Hepatocyte (in vitro differentiated cells): ENCODE measurements at regions not wholly inside any gene's neighbourhood (a gene's known extent, or its start where the extent isn't known, plus 50 kb on each side); places are given as distances from the start of the nearest gene placed in this dataset.

Experiments
- DNase-seq: peaks from one replicate; pipeline ENCODE4 v3.0.0-alpha.2; 2016; ENCODE audit warnings: low spot score
- H2AFZ ChIP-seq: fragments of 200-600 bp; sonication (generic); 2 replicates; pipeline ENCODE4 v1.6.0; 2016; ENCODE audit warnings: antibody characterized with exemption, mild to moderate bottlenecking
- H3K27ac ChIP-seq: fragments of 200-600 bp; sonication (generic); 2 replicates; pipeline ENCODE4 v1.5.1; 2016; ENCODE audit warnings: mild to moderate bottlenecking
- H3K27me3 ChIP-seq: fragments of 200-600 bp; sonication (generic); 2 replicates; pipeline ENCODE4 v1.6.1; 2016
- H3K36me3 ChIP-seq: fragments of 200-600 bp; sonication (generic); replicated peaks from 2 replicates; pipeline ENCODE4 v1.5.1; 2016; ENCODE audit warnings: low read depth; ENCODE audit not compliant: insufficient read depth
- H3K4me1 ChIP-seq: fragments of 200-600 bp; sonication (generic); 2 replicates; pipeline ENCODE4 v1.5.1; 2016; ENCODE audit warnings: mild to moderate bottlenecking, moderate library complexity; ENCODE audit not compliant: insufficient read depth
- H3K4me2 ChIP-seq: fragments of 200-600 bp; sonication (generic); 2 replicates; pipeline ENCODE4 v1.6.0; 2016
- H3K4me3 ChIP-seq: fragments of 200-600 bp; sonication (generic); 2 replicates; pipeline ENCODE4 v1.5.1; 2016; ENCODE audit warnings: mild to moderate bottlenecking
- H3K79me2 ChIP-seq: fragments of 200-600 bp; sonication (generic); 2 replicates; pipeline ENCODE4 v1.6.0; 2017; ENCODE audit warnings: mild to moderate bottlenecking
- H3K9me2 ChIP-seq: fragments of 200-600 bp; sonication (generic); replicated peaks from 2 replicates; pipeline ENCODE4 v1.6.0; 2017; ENCODE audit warnings: mild to moderate bottlenecking; ENCODE audit not compliant: insufficient read depth
- H3K9me3 ChIP-seq: fragments of 200-600 bp; sonication (generic); 2 replicates; pipeline ENCODE4 v1.5.1; 2016; ENCODE audit warnings: low read depth, mild to moderate bottlenecking
- H4K20me1 ChIP-seq: fragments of 200-600 bp; sonication (generic); 2 replicates; pipeline ENCODE4 v1.6.0; 2016; ENCODE audit warnings: mild to moderate bottlenecking; ENCODE audit not compliant: insufficient read depth, poor library complexity, severe bottlenecking
- CTCF ChIP-seq: fragments of 200-600 bp; sonication (generic); IDR thresholded peaks from 2 replicates; pipeline ENCODE4 v1.5.1; 2016; ENCODE audit warnings: antibody characterized with exemption, mild to moderate bottlenecking; ENCODE audit not compliant: poor library complexity
- EZH2 ChIP-seq: fragments of 200-600 bp; sonication (generic); IDR thresholded peaks from 2 replicates; pipeline ENCODE4 v1.6.1; 2016; ENCODE audit warnings: antibody characterized with exemption, mild to moderate bottlenecking, borderline replicate concordance
- EZH2phosphoT487 ChIP-seq: fragments of 200-600 bp; sonication (generic); IDR thresholded peaks from one replicate; pipeline ENCODE4 v1.6.1; 2018; ENCODE audit warnings: antibody characterized with exemption, mild to moderate bottlenecking, low read depth, moderate library complexity; ENCODE audit not compliant: unreplicated experiment, severe bottlenecking
- WGBS: methylation state at CpG from one replicate; pipeline ENCODE4 v1.1.6; 2016; ENCODE audit warnings: low lambda C conversion rate; ENCODE audit errors: missing lambda C conversion rate; 5-methylcytosine and 5-hydroxymethylcytosine counted together

GRCh38 chr20:19009081-19009688 is 195.6 kb downstream of the SCP2D1 start:
- Histone ChIP-seq H4K20me1 (no peaks in the 10 kb centered on the region), H2AFZ (no peak overlapping the region), H3K27ac (no peak overlapping the region), H3K36me3 (no peaks in the 10 kb centered on the region), H3K4me3 (no peak overlapping the region), H3K79me2 (no peaks in the 10 kb centered on the region), H3K4me2 (no peak overlapping the region), H3K9me2 (no peaks in the 10 kb centered on the region), H3K9me3 (no peaks in the 10 kb centered on the region), H3K27me3 (no peaks in the 10 kb centered on the region), H3K4me1 (no peaks in the 10 kb centered on the region)
- TF ChIP-seq CTCF (no peak), EZH2 (no peak), EZH2phosphoT487 (no peak)
- no peak for DNase-seq
- 78% methylated on average over 4 of the region's 4 CpGs for WGBS

GRCh38 chr20:19012676-19013075 is 199.1 kb downstream of the SCP2D1 start:
- TF ChIP-seq EZH2phosphoT487 (no peak), CTCF (no peak), EZH2 (no peak)
- H3K4me2 ChIP-seq = no peak overlapping the region
- no peak for DNase-seq
- 65% methylated on average over 7 of the region's 7 CpGs for WGBS
- H3K4me1 ChIP-seq = no peaks in the 10 kb centered on the region
- no peak overlapping the region for H3K4me3 ChIP-seq
- no peaks in the 10 kb centered on the region for H3K36me3 ChIP-seq
- H3K79me2 ChIP-seq = no peaks in the 10 kb centered on the region
- no peaks in the 10 kb centered on the region for H4K20me1 ChIP-seq
- H3K9me2 ChIP-seq = no peaks in the 10 kb centered on the region
- no peaks in the 10 kb centered on the region for H3K27me3 ChIP-seq
- no peak overlapping the region for H2AFZ ChIP-seq
- H3K9me3 ChIP-seq = no peaks in the 10 kb centered on the region
- no peak overlapping the region for H3K27ac ChIP-seq

GRCh38 chr20:19013907-19014306 is 198.5 kb upstream of the SLC24A3 start:
- TF ChIP-seq CTCF = no peak
- TF ChIP-seq EZH2phosphoT487 = no peak
- TF ChIP-seq EZH2 = no peak
- H3K9me2 ChIP-seq = no peaks in the 10 kb centered on the region
- H3K9me3 ChIP-seq = no peaks in the 10 kb centered on the region
- no peaks in the 10 kb centered on the region for H4K20me1 ChIP-seq
- no peak overlapping the region for H3K27ac ChIP-seq
- no peaks in the 10 kb centered on the region for H3K27me3 ChIP-seq
- H3K79me2 ChIP-seq = no peaks in the 10 kb centered on the region
- 66% methylated on average over 2 of the region's 2 CpGs for WGBS
- H3K4me2 ChIP-seq = no peak overlapping the region
- no peaks in the 10 kb centered on the region for H3K4me1 ChIP-seq
- DNase-seq = no peak
- no peak overlapping the region for H3K4me3 ChIP-seq
- no peak overlapping the region for H2AFZ ChIP-seq
- H3K36me3 ChIP-seq = no peaks in the 10 kb centered on the region
